ENCODE measurements at regions not wholly inside any gene's neighbourhood (a gene's known extent, or its start where the extent isn't known, plus 50 kb on each side); places are given as distances from the start of the nearest gene placed in this dataset.

GRCh38 chr15:66881173-66881905 lies 179.3 kb downstream of the SMAD6 start:
- no peaks in the 10 kb centered on the region for H3K27me3 ChIP-seq (ENCODE audit: low read length)
- no peak overlapping the region for H3K4me2 ChIP-seq (ENCODE audit: low read depth, low read length, poor library complexity, severe bottlenecking)
- no peak overlapping the region for H2AFZ ChIP-seq (ENCODE audit: low read length)
- H3K4me3 ChIP-seq (ENCODE audit: low read length), result no peak overlapping the region
- no peaks in the 10 kb centered on the region for H4K20me1 ChIP-seq (ENCODE audit: insufficient read depth, low read depth, low read length)
- no peaks in the 10 kb centered on the region for H3K79me2 ChIP-seq (ENCODE audit: low read length)
- H3K36me3 ChIP-seq (ENCODE audit: insufficient read depth, low read length), result no peaks in the 10 kb centered on the region
- no peak overlapping the region for H3K9ac ChIP-seq (ENCODE audit: low read length)
- no peak for DNase-seq
- peaks cover 45% of the 10 kb centered on the region for H3K4me1 ChIP-seq (ENCODE audit: low read length)
- no peaks in the 10 kb centered on the region for H3K9me2 ChIP-seq (replicated peaks; ENCODE audit: insufficient read depth, low read length)
- no peaks in the 10 kb centered on the region for H3K9me3 ChIP-seq (ENCODE audit: low read length)
- no peak overlapping the region for H3K27ac ChIP-seq (ENCODE audit: low read length)

GRCh38 chr15:66882251-66883020 lies 180.4 kb downstream of the SMAD6 start:
- Histone ChIP-seq H3K9me2 (replicated peaks; ENCODE audit: insufficient read depth, low read length) (no peaks in the 10 kb centered on the region), H3K27me3 (ENCODE audit: low read length) (no peaks in the 10 kb centered on the region), H3K9me3 (ENCODE audit: low read length) (no peaks in the 10 kb centered on the region), H3K4me3 (ENCODE audit: low read length) (no peak overlapping the region), H4K20me1 (ENCODE audit: insufficient read depth, low read depth, low read length) (no peaks in the 10 kb centered on the region), H3K9ac (ENCODE audit: low read length) (no peak overlapping the region), H2AFZ (ENCODE audit: low read length) (no peak overlapping the region), H3K4me1 (ENCODE audit: low read length) (peaks cover 34% of the 10 kb centered on the region), H3K79me2 (ENCODE audit: low read length) (no peaks in the 10 kb centered on the region), H3K27ac (ENCODE audit: low read length) (no peak overlapping the region), H3K36me3 (ENCODE audit: insufficient read depth, low read length) (no peaks in the 10 kb centered on the region), H3K4me2 (ENCODE audit: low read depth, low read length, poor library complexity, severe bottlenecking) (no peak overlapping the region)
- DNase-seq, result no peak

GRCh38 chr15:66883284-66883911 lies 181.4 kb downstream of the SMAD6 start:
- no peaks in the 10 kb centered on the region for H4K20me1 ChIP-seq (ENCODE audit: insufficient read depth, low read depth, low read length)
- no peaks in the 10 kb centered on the region for H3K27me3 ChIP-seq (ENCODE audit: low read length)
- no peak for DNase-seq
- H3K4me3 ChIP-seq (ENCODE audit: low read length), result no peak overlapping the region
- H3K79me2 ChIP-seq (ENCODE audit: low read length), result no peaks in the 10 kb centered on the region
- no peak overlapping the region for H3K27ac ChIP-seq (ENCODE audit: low read length)
- no peaks in the 10 kb centered on the region for H3K9me2 ChIP-seq (replicated peaks; ENCODE audit: insufficient read depth, low read length)
- H3K9me3 ChIP-seq (ENCODE audit: low read length), result no peaks in the 10 kb centered on the region
- H3K4me2 ChIP-seq (ENCODE audit: low read depth, low read length, poor library complexity, severe bottlenecking), result no peak overlapping the region
- H3K9ac ChIP-seq (ENCODE audit: low read length), result no peak overlapping the region
- H2AFZ ChIP-seq (ENCODE audit: low read length), result no peak overlapping the region
- peaks cover 25% of the 10 kb centered on the region for H3K4me1 ChIP-seq (ENCODE audit: low read length)
- no peaks in the 10 kb centered on the region for H3K36me3 ChIP-seq (ENCODE audit: insufficient read depth, low read length)

- DNase-seq, result no peak
- peaks cover 18% of the 10 kb centered on the region for H3K4me1 ChIP-seq (ENCODE audit: low read length)
- H3K9me3 ChIP-seq (ENCODE audit: low read length), result no peaks in the 10 kb centered on the region
- H2AFZ ChIP-seq (ENCODE audit: low read length), result no peak overlapping the region
- no peaks in the 10 kb centered on the region for H3K9me2 ChIP-seq (replicated peaks; ENCODE audit: insufficient read depth, low read length)
- H3K27ac ChIP-seq (ENCODE audit: low read length), result no peak overlapping the region
- H4K20me1 ChIP-seq (ENCODE audit: insufficient read depth, low read depth, low read length), result no peaks in the 10 kb centered on the region
- no peaks in the 10 kb centered on the region for H3K36me3 ChIP-seq (ENCODE audit: insufficient read depth, low read length)
- H3K27me3 ChIP-seq (ENCODE audit: low read length), result no peaks in the 10 kb centered on the region
- no peak overlapping the region for H3K9ac ChIP-seq (ENCODE audit: low read length)
- H3K79me2 ChIP-seq (ENCODE audit: low read length), result no peaks in the 10 kb centered on the region
- H3K4me3 ChIP-seq (ENCODE audit: low read length), result no peak overlapping the region
- H3K4me2 ChIP-seq (ENCODE audit: low read depth, low read length, poor library complexity, severe bottlenecking), result no peak overlapping the region
These were observed 181.2 kb upstream of the SMAD3 start for GRCh38 chr15:66884115-66884622.

GRCh38 chr15:66884661-66885237 lies 180.7 kb upstream of the SMAD3 start:
- Histone ChIP-seq H3K4me1 (ENCODE audit: low read length) (peaks cover 12% of the 10 kb centered on the region), H3K27ac (ENCODE audit: low read length) (no peak overlapping the region), H3K27me3 (ENCODE audit: low read length) (no peaks in the 10 kb centered on the region), H3K9me2 (replicated peaks; ENCODE audit: insufficient read depth, low read length) (no peaks in the 10 kb centered on the region), H3K9me3 (ENCODE audit: low read length) (no peaks in the 10 kb centered on the region), H4K20me1 (ENCODE audit: insufficient read depth, low read depth, low read length) (no peaks in the 10 kb centered on the region), H3K79me2 (ENCODE audit: low read length) (no peaks in the 10 kb centered on the region), H3K36me3 (ENCODE audit: insufficient read depth, low read length) (no peaks in the 10 kb centered on the region), H3K9ac (ENCODE audit: low read length) (no peak overlapping the region), H2AFZ (ENCODE audit: low read length) (no peak overlapping the region), H3K4me3 (ENCODE audit: low read length) (no peak overlapping the region), H3K4me2 (ENCODE audit: low read depth, low read length, poor library complexity, severe bottlenecking) (no peak overlapping the region)
- no peak for DNase-seq

- Histone ChIP-seq H3K27ac (ENCODE audit: low read length) (no peak overlapping the region), H3K4me3 (ENCODE audit: low read length) (no peak overlapping the region), H4K20me1 (ENCODE audit: insufficient read depth, low read depth, low read length) (no peaks in the 10 kb centered on the region), H3K79me2 (ENCODE audit: low read length) (no peaks in the 10 kb centered on the region), H2AFZ (ENCODE audit: low read length) (no peak overlapping the region), H3K9me3 (ENCODE audit: low read length) (no peaks in the 10 kb centered on the region), H3K9ac (ENCODE audit: low read length) (no peak overlapping the region), H3K36me3 (ENCODE audit: insufficient read depth, low read length) (no peaks in the 10 kb centered on the region), H3K9me2 (replicated peaks; ENCODE audit: insufficient read depth, low read length) (no peaks in the 10 kb centered on the region), H3K27me3 (ENCODE audit: low read length) (no peaks in the 10 kb centered on the region), H3K4me2 (ENCODE audit: low read depth, low read length, poor library complexity, severe bottlenecking) (no peak overlapping the region), H3K4me1 (ENCODE audit: low read length) (peaks cover 5% of the 10 kb centered on the region)
- no peak for DNase-seq
These were observed 180.0 kb upstream of the SMAD3 start for GRCh38 chr15:66885281-66885915.

GRCh38 chr15:66886241-66886675 lies 179.1 kb upstream of the SMAD3 start:
- Histone ChIP-seq H3K4me1 (ENCODE audit: low read length) (no peaks in the 10 kb centered on the region), H3K4me3 (ENCODE audit: low read length) (no peak overlapping the region), H3K79me2 (ENCODE audit: low read length) (no peaks in the 10 kb centered on the region), H3K9me3 (ENCODE audit: low read length) (no peaks in the 10 kb centered on the region), H3K36me3 (ENCODE audit: insufficient read depth, low read length) (no peaks in the 10 kb centered on the region), H2AFZ (ENCODE audit: low read length) (no peak overlapping the region), H3K9me2 (replicated peaks; ENCODE audit: insufficient read depth, low read length) (no peaks in the 10 kb centered on the region), H4K20me1 (ENCODE audit: insufficient read depth, low read depth, low read length) (no peaks in the 10 kb centered on the region), H3K27ac (ENCODE audit: low read length) (no peak overlapping the region), H3K9ac (ENCODE audit: low read length) (no peak overlapping the region), H3K27me3 (ENCODE audit: low read length) (no peaks in the 10 kb centered on the region), H3K4me2 (ENCODE audit: low read depth, low read length, poor library complexity, severe bottlenecking) (no peak overlapping the region)
- no peak for DNase-seq

Measured in Karpas-422 (cell line).